GM18858 (cell line): ENCODE measurements at regions not wholly inside any gene's neighbourhood (a gene's known extent, or its start where the extent isn't known, plus 50 kb on each side); places are given as distances from the start of the nearest gene placed in this dataset.

ENCODE experiments used
- ATAC-seq: cut with Tn5 transposase; IDR thresholded peaks from one replicate; pipeline ENCODE4 v1.9.1; 2021; ENCODE audit not compliant: unreplicated experiment

DNA sequence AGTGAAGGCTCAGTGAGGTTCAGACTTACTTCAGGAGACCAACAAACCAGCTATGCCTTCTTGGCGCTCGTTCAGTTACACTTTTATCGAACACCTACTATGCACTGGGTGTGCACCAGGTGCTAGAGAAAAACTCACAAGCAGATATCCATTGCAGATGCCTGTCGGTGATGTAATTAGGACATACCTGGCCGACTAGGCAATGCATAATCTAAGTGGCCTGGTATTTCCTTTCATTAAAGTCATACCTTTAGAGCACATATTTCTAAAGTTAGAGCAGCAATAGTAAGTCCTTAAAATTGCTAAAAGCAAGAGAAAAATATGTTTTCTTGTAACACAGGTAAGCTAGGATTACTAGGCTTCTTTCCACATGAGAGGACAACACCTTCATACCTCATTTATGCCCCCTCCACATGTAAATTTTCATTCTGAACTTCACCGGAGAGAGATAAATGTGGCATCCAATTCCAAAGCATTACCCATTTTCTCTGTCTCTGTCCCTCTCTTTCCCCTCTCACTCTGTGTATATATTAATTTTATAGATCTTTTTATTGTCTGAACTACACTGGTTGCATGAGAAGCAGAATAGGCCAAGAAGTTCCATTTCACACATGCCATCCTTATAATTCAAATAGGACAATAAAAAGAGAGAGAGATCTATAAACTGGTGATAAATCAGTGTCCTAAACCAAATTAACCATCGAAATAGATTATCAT, 242.2 kb downstream of the SPTSSA start:
- no peak for ATAC-seq

DNA sequence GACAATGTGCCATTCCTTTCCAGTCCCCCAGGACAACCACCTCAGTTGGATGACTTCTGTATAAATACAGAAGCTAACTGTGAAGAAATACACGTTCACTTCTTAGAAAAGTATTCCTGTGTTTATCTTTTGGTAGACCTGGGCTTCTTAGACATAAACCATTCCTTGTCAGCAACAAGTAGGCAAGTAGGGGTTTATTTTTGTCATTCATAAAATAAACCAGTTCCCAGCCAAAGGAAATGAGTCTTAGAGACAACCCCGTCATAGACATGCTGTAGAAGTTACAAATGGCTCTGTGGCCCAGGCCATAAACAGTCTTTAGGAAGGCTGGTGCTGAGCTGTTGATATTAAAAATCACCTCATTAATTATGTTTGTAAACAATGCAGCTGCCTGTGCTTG, 243.2 kb downstream of the SPTSSA start:
- no peak for ATAC-seq

DNA sequence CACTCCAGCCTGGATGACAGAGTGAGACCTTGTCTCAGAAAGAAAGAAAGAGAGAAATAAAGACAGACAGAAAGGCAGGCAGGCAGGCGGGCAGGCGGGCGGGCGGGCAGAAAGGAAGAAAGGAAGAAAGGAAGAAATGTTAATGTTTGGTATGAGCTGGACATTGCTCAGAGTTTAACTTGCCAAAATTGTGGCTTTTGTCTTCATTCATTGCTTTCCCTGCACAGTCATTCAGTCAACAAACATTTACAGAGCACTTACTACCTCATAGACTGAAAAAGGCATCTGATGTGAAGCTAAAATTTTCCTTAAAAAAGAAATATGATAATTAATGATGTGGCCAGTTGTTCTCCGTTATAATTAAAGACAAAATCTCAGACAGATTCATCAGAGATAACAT, 247.1 kb downstream of the SPTSSA start:
- no peak for ATAC-seq

DNA sequence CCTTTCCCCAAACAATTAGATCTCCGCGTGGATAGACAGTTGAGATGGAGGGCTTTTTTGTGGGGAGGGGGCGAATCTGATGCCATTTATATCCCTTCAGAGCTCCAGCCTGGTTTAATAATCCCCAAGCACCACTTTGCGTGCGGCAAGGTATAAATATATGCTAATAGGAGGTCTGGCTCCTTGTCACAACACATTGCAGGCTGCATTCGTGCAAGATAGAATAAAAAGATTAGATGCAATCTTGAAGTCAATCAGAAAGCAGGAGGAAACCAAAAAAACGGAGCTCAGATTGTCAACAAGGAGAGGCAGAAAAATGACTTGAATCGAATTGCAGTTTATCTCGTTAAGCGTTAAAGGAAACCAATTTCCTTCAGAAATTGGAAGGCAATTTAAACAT, 248.7 kb downstream of the SPTSSA start:
- ATAC-seq: no peak

DNA sequence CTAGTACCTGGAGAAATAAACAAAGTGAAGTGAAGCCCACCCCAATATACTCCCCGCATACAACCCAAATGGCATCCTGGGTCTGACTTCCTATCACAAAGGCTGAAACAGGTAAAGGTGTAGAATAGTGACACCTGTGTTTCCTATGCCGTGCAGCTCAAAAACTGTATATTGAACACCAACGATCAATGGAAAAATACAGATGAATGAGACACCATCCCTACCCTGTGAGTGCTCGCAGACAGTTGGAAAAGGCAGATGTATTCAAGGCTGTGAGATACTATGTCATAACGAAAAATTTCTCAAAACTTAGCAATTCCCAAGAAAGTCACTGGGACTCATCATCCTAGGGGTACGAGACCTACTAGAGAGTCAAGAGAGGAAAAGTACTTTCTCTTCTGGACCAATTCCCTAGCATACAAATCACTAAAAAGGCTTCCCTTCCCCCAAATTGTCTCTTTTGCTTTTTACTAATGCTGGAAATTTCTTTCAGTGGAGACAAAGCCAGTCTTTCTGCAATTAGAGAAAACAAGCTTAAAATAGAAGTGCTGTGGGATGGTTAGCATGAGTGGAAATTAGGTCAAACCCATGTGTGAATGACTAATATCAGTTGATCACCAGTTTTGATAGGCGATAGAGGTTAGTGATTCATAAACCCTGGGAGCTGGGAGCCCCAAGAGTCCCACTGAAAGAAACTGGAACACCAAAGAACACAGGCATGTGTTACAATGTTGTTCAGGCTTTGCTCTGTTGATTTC, 249.7 kb downstream of the SPTSSA start:
- ATAC-seq: no peak

DNA sequence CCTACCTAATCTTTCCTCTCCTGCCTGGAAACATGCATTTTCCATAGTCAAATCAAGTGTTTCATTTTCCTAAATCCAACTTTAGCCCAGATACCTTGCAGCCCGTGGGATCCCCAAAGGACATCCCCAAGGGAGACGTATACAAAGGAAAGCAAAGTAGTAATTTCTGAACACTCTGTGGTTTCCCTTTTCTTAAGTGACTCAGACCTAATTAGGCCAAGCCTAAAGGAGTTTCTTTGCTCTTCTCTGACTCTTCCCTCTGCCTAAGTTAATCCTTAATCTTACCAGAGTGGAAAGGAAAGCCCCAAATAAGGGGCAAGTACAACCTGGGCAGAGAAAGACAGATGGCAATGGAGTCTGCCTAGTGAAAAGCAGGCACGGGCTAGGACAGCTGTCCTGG, 250.3 kb downstream of the SPTSSA start:
- ATAC-seq: no peak

DNA sequence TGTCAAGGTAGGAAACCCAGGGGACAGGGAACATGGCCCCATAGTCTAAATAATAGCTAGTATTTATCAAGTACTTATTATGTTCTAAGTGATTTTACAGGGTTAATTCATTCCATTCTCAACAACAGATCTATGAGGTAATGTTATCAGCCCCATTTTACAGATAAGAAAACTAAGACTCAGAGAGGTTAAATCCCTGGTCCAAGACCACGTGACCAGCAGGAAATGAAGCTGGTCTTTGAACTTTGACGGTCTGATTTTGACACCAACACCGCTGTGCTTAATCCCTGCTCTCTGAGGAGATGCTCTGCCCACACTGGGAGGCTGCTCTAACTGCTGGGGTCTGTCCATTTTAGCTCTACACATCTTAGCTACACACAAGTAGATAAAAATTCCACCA, 253.5 kb downstream of the SPTSSA start:
- ATAC-seq: no peak

DNA sequence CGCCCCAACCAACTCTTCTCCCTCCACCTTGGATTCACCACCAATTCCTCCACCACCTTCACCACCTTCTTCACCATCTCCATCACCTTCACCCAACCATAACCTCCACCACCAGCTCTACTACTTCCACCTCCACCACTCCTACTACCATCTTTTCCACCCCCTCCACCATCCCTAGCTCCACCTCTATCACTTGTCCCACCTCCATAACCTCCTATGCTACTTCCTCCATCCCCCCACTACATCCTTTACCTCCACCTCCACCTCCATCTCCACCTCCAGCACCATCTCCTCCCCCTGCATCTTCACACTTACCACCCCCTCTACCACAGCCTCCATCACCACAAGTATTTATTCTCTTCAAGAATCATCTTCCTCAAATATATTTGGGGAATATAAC, 254.9 kb upstream of the EGLN3 start:
- ATAC-seq: no peak

DNA sequence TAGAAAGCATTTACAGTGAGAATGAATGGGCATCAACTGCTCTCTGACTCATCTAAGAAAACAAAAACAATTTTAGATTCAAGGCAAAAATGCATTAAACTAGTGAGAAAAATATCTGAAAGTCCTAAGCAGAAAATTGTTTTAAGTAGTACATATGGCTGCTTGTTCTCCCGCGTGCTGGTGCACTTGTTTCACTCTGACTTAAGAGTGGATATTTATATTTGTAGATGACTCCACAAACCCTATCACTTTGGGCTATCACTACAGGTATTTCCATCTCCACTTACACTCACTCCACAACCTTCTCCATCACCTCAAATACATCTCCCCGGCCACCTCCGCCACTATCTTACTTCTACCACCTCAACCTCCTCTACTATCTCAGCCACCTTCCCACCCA, 253.9 kb upstream of the EGLN3 start:
- no peak for ATAC-seq

DNA sequence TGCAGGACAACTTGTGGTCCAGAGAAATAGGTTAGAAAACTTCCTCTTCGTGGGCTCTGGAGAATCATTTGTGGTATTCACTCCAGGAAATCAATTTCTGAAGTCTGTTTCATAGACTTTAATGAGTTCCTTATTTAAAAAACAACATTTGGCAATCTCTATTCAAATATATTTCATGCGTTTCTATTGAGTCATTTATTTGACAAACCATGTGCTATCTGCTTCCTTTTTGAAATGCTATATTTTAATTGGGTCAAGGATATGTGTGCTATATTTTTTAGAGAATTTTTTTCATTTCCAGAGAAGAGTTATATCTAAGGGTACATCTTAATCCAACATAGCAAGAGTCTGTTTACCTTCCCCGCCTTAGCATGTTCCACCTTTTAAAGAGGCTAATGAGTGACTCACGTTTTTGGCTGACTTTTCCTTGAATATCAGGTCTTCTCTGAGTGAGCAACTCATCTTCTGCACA, 252.4 kb upstream of the EGLN3 start:
- no peak for ATAC-seq

DNA sequence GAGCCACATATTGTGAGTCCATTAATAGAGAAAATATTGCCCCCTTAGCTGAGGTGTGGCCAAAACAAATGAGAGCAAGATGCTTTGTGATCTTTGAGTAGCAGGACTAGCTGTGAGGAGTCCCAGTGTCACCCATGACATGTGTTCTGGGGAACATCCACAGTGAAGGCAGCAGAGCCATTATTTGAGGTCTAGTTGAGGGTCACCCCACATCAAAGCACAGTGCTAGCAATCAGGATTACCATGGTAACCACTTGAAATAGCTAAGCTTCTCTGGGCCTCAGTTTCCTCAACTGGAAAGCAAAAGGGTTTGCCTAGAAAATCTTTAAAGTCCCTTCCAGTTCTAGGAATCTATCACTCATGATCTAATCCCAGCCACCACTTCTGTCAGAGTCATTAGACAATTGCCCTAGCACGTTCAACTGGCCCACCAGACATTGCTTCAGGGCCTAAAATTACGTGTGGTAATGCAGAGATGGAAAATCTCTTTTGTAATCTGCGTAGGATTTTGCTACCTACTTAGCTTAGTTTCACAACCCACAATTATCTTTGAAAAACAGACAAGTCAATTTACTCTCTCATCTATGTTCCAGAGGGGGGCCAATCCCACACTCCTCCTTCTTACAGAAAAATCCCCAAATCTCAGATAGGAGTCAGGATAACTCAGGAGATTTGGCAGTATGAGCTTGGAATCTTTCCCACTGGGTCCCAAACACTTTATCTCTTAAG, 251.2 kb upstream of the EGLN3 start:
- ATAC-seq: no peak

DNA sequence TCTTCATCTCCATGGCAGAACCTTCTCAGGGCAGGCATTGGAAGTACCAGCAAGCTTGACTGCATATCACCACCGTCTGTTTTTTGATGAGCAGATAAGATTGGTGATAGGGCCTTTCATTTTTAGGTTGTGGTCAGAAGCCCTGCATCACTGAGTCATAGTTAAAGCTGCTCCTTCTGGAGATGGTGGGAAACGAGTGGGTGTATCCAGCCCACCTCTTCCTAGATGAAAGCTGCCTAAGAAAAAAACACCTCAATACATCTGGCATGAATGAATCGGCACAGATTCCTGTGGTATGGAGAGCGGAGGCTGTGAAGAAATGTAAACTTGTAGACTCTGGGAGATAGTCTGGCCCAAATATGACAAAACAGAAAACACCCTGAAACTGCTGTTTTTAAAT, 248.7 kb upstream of the EGLN3 start:
- ATAC-seq: no peak

DNA sequence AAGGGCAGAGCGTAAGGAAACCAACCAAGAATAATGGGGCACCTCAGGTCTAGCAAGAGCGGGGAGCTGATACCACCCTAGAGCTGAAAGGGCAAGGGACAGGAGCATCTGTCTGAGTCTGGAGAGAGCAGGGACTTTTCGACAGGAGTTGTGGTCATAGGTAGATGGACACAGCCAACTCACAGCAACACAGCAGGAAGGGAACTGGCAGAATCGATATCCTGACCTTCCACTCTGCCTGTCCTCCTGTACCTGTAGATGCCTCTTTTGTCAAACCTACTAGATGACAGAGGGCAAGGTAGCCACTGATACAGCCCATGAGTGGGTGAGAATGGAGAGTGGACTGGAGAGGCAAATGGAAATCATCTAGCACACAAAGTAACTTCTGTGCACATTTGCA, 247.2 kb upstream of the EGLN3 start:
- ATAC-seq: no peak

DNA sequence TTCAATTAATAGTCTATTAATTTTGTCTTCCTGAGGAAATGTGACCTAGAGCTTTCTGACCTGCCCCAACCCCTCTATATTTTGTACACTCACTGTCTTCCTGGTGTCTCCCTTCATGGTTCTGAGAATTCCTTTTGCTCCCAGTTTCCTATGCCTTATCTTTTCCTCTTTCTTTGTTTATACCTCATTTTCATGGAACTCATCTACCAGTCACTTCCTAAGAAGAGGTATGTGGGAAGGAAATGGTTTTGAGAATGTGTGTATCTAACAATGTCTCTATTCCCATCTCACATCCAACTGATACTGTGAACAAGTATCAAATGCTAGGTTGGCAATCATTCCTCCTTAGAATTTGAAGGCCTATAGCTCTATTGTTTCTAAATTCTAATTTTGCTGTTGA, 245.1 kb upstream of the EGLN3 start:
- no peak for ATAC-seq

DNA sequence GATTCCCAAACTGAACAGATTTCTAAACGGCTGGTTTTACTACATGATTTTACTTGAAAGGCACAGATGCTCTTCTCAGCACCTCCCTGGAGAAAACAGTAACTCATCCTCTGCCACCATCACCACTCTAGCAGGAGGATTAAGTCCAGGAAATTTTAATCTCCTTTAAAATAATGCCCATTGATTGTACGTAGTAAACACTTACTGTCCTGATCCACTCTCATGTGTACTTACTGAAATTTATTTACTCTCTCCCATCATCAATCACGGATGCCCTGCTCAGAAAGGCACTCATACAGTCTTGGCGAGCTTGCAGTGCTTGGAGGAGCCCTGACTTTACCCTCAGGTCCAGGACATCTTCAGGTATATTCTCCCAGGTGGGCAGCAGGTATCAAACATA, 239.8 kb upstream of the EGLN3 start:
- ATAC-seq: no peak

DNA sequence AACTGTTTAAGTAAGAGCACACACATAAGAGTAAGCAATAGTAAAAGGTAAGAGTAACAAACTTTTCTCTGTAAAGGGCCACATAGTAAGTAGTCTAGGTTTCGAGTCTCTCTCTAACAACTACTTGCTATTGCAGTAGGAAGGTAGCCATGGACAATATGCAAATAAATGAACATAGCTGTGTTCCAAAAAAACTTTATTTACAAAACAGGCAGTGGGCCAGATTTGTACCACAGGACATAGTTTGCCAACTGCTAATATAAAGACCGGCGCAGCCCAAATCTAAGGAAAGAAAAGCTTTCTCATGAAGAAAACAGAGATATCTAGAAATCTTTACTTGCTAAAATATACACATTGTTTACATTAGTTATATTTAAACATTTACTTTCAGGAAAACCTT, 239.0 kb upstream of the EGLN3 start:
- no peak for ATAC-seq

DNA sequence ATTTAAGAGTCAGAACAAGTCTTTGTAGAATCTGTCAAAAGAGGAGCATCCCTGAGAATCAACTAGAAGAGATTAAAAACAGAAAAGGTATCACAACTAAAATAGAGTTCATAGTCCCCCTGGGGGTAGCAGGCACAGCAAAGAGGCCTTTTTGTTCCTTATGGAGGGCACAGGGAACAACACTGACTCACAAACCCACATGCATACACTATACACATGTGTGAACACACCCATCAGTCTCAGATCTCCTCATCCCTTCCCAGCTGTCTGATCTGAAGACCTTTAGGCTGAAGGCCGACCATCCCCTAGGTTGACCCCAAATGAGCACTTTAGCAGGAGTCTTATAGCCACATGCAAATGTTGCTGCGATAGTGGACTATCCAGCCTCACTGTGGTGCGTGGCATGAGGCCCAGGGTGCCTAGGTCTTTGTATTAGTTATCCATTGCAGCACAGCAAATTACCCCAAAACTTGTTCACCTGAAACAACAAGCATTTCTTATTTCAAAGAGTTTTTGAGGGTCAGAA, 236.7 kb upstream of the EGLN3 start:
- no peak for ATAC-seq

DNA sequence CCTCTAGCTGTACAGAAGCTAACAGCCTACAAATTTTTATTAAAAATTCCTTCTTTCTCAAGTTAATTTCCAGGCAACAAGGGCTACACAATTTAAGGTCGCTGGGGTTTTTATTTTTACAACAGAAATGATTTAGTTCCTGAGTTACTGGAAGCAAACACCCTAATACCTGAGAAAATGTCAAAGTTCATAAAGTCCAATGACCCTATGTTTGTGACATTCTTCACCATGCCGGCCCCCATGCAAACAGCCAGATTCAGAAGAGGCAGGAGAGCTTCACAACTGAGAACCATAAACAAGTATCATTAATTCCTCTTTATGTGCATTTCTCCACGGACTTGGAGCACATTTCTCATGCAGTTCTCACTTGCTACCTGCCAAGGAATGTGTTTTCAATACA, 236.2 kb upstream of the EGLN3 start:
- no peak for ATAC-seq

DNA sequence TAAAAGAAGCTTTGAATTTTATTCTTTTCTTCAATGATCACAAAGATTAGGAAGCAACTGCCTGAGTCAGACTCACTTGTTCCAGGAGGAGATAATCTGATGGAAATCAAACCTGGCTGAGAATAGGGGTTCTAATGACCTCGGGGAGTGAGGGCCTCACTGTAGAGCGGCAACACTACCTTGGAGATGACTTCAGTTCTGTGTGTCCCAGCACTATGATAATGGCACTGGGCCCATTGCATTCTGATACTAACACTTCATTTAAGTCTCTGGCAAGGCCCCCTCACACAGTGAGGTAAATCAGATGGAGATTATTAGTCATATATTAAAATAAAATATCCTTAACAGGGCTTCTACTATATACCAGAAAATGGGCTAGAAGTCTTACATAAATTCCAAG, 233.3 kb upstream of the EGLN3 start:
- no peak for ATAC-seq

DNA sequence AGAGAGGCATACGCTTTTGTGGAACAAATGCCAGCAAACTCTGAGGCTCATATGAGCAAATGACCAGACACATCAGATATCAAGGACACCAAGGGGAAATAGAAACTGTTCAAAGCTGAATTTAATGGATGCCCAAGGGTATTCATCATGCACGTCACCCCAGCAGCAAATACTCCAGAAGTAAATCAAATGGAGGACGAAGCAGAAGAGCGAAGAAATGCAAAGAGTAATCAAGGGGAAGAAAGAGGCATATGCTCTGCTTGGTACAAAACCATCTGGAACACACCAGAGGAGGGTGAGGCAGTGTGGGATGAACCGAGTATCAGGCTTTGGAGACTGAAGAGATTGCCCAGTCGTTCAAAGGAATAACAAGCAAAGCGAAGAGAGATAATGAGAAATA, 232.6 kb upstream of the EGLN3 start:
- no peak for ATAC-seq

DNA sequence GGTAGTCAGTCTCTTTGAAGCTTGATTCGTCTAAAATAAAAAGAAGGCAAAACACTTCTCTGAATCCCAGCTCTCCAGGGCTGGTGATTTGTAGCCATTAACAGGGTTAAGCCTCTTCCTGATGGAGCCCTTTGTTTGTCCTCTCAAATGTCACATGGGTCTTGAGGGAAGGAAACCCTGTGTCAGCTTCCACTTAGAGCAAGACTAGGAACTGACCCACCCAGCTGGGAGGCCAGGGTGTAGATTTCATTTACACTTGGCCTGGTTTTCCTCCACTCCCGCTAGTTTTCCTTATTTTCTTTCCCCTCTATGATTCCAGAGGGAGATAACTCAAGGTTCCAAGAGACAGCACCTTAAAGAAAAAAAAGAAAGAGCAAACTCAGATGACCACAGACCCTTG, 230.5 kb upstream of the EGLN3 start:
- no peak for ATAC-seq

DNA sequence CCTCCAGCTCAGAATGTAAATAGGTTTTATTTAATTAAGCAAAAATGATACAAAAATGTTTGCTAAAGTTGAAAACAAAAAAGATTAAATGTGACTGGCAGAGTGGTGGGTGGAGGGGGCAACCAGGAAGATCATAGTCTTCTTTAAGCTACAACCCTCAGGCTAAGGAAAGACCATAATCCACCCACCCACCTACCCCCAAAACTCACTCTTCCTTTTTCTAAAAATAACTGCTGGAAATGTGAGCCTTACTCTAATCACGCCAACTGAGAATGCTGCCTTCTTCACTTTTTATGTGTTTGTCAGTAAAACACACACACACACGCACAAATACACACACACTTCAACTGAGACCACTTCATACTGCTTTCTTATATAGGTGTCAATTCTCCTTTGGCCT, 230.0 kb upstream of the EGLN3 start:
- ATAC-seq: no peak
